GM21825 (cell line): ENCODE measurements at regions not wholly inside any gene's neighbourhood (a gene's known extent, or its start where the extent isn't known, plus 50 kb on each side); places are given as distances from the start of the nearest gene placed in this dataset.
"Not testable (repeated sequence)": the region's sequence is repeated elsewhere in the genome, so short reads cannot be mapped to it uniquely, and the experiment has no call there.

Source experiments
- ATAC-seq: cut with Tn5 transposase; IDR thresholded peaks from one replicate; pipeline ENCODE4 v1.9.1; 2021; ENCODE audit warnings: mild to moderate bottlenecking, moderate library complexity; ENCODE audit not compliant: unreplicated experiment

GRCh38 chr2:159880729-159881128 is 82.7 kb upstream of the CD302 start:
- ATAC-seq = no peak

- ATAC-seq = peak; percentile 88
These were observed 81.1 kb upstream of the CD302 start for GRCh38 chr2:159879051-159879604.

- ATAC-seq = no peak
These were observed 77.1 kb upstream of the CD302 start for GRCh38 chr2:159875083-159875482.

GRCh38 chr2:159873258-159873657 is 75.2 kb upstream of the CD302 start:
- ATAC-seq = no peak

GRCh38 chr2:159872353-159872752 is 74.3 kb upstream of the CD302 start:
- ATAC-seq = no peak

- not testable (repeated sequence) for ATAC-seq
These were observed 70.7 kb upstream of the CD302 start for GRCh38 chr2:159868598-159869159.

- no peak for ATAC-seq
These were observed 69.8 kb upstream of the CD302 start for GRCh38 chr2:159867567-159868361.

- no peak for ATAC-seq
These were observed 65.6 kb upstream of the CD302 start for GRCh38 chr2:159863526-159864160.

GRCh38 chr2:159860581-159861310 is 62.7 kb upstream of the CD302 start:
- ATAC-seq = no peak

- ATAC-seq = no peak
These were observed 61.6 kb upstream of the CD302 start for GRCh38 chr2:159859583-159859982.

GRCh38 chr2:159856760-159857159 is 58.8 kb upstream of the CD302 start:
- ATAC-seq = no peak

- no peak for ATAC-seq
These were observed 57.6 kb upstream of the CD302 start for GRCh38 chr2:159855557-159856061.

GRCh38 chr2:159855143-159855542 is 57.1 kb upstream of the CD302 start:
- no peak for ATAC-seq

GRCh38 chr2:159854481-159854880 is 56.5 kb upstream of the CD302 start:
- ATAC-seq = no peak

- ATAC-seq = no peak
These were observed 55.1 kb upstream of the CD302 start for GRCh38 chr2:159853101-159853500.

GRCh38 chr2:159851941-159852340 is 53.9 kb upstream of the CD302 start:
- ATAC-seq = no peak

- ATAC-seq = no peak
These were observed 52.8 kb upstream of the CD302 start for GRCh38 chr2:159850789-159851188.

- no peak for ATAC-seq
These were observed 51.3 kb upstream of the CD302 start for GRCh38 chr2:159849160-159849813.
